ENCODE measurements at regions not wholly inside any gene's neighbourhood (a gene's known extent, or its start where the extent isn't known, plus 50 kb on each side); places are given as distances from the start of the nearest gene placed in this dataset.
"Not testable (repeated sequence)": the region's sequence is repeated elsewhere in the genome, so short reads cannot be mapped to it uniquely, and the experiment has no call there.

GRCh38 chrX:1779626-1780025 lies 164.8 kb downstream of the ASMT start:
- DNase-seq: no peak

GRCh38 chrX:1781766-1782165 lies 166.9 kb downstream of the ASMT start:
- no peak for DNase-seq

- DNase-seq: no peak
Observed at GRCh38 chrX:1784773-1785172, 169.9 kb downstream of the ASMT start.

GRCh38 chrX:1788300-1788911 lies 173.5 kb downstream of the ASMT start:
- DNase-seq: no peak

- no peak for DNase-seq
Observed at GRCh38 chrX:1792636-1793035, 177.8 kb downstream of the ASMT start.

- no peak for DNase-seq
Observed at GRCh38 chrX:1794586-1794985, 179.7 kb downstream of the ASMT start.

- no peak for DNase-seq
Observed at GRCh38 chrX:1802912-1803311, 188.1 kb downstream of the ASMT start.

GRCh38 chrX:1803741-1804140 lies 188.9 kb downstream of the ASMT start:
- no peak for DNase-seq

GRCh38 chrX:1807301-1807731 lies 192.5 kb downstream of the ASMT start:
- DNase-seq: no peak

- no peak for DNase-seq
Observed at GRCh38 chrX:1809581-1809980, 194.7 kb downstream of the ASMT start.

GRCh38 chrX:1813809-1814208 lies 198.9 kb downstream of the ASMT start:
- no peak for DNase-seq

- no peak for DNase-seq
Observed at GRCh38 chrX:1815456-1816175, 200.8 kb downstream of the ASMT start.

- DNase-seq: not testable (repeated sequence)
Observed at GRCh38 chrX:1816387-1816982, 201.6 kb downstream of the ASMT start.

GRCh38 chrX:1821846-1822245 lies 207.0 kb downstream of the ASMT start:
- DNase-seq: no peak

GRCh38 chrX:1824855-1825254 lies 210.0 kb downstream of the ASMT start:
- DNase-seq: no peak

GRCh38 chrX:1833656-1834360 lies 218.9 kb downstream of the ASMT start:
- no peak for DNase-seq

- no peak for DNase-seq
Observed at GRCh38 chrX:1835056-1835455, 220.2 kb downstream of the ASMT start.

- DNase-seq: no peak
Observed at GRCh38 chrX:1836683-1837082, 221.8 kb downstream of the ASMT start.

- DNase-seq: no peak
Observed at GRCh38 chrX:1841746-1842145, 226.9 kb downstream of the ASMT start.

GRCh38 chrX:1847000-1847399 lies 232.1 kb downstream of the ASMT start:
- DNase-seq: not testable (repeated sequence)

- not testable (repeated sequence) for DNase-seq
Observed at GRCh38 chrX:1847790-1848189, 232.9 kb downstream of the ASMT start.

- no peak for DNase-seq
Observed at GRCh38 chrX:1851527-1851926, 236.7 kb downstream of the ASMT start.

GRCh38 chrX:1852082-1852481 lies 237.2 kb downstream of the ASMT start:
- no peak for DNase-seq

GRCh38 chrX:1853447-1853846 lies 238.6 kb downstream of the ASMT start:
- no peak for DNase-seq

All from NCI-H345 (cell line).